Activated CD8-positive, alpha-beta T cell treated with anti-CD3 and anti-CD28 coated beads for 36 hours (primary cell): ENCODE measurements at regions not wholly inside any gene's neighbourhood (a gene's known extent, or its start where the extent isn't known, plus 50 kb on each side); places are given as distances from the start of the nearest gene placed in this dataset.

Source experiments
- ATAC-seq: fragments of 200-7000 bp; cut with Tn5 transposase; one replicate; pipeline ENCODE4 v1.10.0; 2021; ENCODE audit warnings: mild to moderate bottlenecking, moderate library complexity
- CTCF ChIA-PET: fragments of 350-600 bp; sonication (Branson Sonifier 250); formaldehyde crosslinking; loops from one replicate; lab custom pipeline; 2021; ENCODE audit warnings: antibody characterized with exemption; lab: Charles Lee
- POLR2A ChIA-PET: fragments of 350-600 bp; sonication (Branson Sonifier 250); formaldehyde crosslinking; loops from one replicate; lab custom pipeline; 2021; ENCODE audit warnings: antibody characterized with exemption; lab: Charles Lee
- DNase-seq: peaks from one replicate; pipeline ENCODE4 v3.0.0-alpha.2; 2020
- H3K27ac Mint-ChIP-seq: one replicate; pipeline ENCODE4 v1.8.0; 2021; ENCODE audit warnings: mild to moderate bottlenecking, mixed read lengths
- H3K27me3 Mint-ChIP-seq: one replicate; pipeline ENCODE4 v1.8.0; 2021; ENCODE audit warnings: mixed read lengths
- H3K36me3 Mint-ChIP-seq: one replicate; pipeline ENCODE4 v1.8.0; 2021; ENCODE audit warnings: low read depth, mixed read lengths
- H3K4me1 Mint-ChIP-seq: one replicate; pipeline ENCODE4 v1.8.0; 2021; ENCODE audit warnings: low read depth, mixed read lengths
- H3K4me3 Mint-ChIP-seq: one replicate; pipeline ENCODE4 v1.8.0; 2021; ENCODE audit warnings: mild to moderate bottlenecking, moderate library complexity, mixed read lengths
- H3K9me3 Mint-ChIP-seq: one replicate; pipeline ENCODE4 v1.8.0; 2021; ENCODE audit warnings: mixed read lengths
- intact Hi-C: fragments of 100-400 bp; cut with micrococcal nuclease; formaldehyde crosslinking; loops from one replicate; pipeline ENCODE4 v1.10.0; 2022
- TF ChIP-seq, protein P1 (sequence below): fragments of 200-600 bp; IDR thresholded peaks from one replicate; pipeline ENCODE4 v1.8.0; 2022; ENCODE audit warnings: antibody characterized with exemption, mild to moderate bottlenecking

DNA sequence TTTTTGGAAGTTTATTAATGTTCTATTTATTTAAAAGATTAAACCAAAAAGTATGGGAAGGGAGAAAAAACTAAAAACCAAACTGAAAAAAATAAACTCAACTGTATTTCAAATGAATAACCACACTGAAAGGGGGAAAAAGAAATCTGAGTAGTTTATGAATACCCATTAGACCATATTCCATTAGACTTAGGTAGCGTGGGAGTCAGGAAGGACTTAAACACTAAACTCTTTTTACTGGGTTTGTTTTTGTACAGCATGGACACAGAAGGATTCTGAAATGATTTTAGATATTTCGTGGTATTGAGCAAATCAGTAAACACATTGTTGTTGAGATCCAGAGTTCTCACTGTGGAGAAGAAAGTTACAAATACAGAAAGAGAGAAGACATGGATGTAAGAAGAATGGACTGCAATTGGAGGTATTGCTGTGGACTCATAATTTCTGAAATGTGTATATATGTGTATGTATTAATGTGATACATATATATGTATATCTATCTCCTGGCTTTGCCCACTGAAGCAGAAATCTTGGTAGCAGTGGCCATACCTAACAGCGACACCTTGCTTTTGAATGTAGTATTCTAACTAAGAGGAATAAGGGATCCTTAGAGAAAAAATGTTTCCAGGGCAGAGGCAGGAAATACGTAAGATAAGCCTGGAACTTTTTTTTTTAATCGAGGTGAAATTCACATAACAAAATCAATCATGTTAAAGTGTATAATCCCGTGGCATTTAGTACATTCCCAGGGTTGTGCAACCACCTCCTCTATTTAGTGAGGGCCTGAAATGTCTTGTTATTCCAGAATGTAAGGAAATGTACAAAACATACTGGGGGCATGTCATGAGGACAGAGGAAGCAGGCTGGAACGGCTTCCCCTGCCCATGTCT is 228.8 kb downstream of the SMARCA2 start:
- H3K27me3 Mint-ChIP-seq: peaks cover 15% of the 10 kb centered on the region
- TF ChIP-seq, protein P1, sequence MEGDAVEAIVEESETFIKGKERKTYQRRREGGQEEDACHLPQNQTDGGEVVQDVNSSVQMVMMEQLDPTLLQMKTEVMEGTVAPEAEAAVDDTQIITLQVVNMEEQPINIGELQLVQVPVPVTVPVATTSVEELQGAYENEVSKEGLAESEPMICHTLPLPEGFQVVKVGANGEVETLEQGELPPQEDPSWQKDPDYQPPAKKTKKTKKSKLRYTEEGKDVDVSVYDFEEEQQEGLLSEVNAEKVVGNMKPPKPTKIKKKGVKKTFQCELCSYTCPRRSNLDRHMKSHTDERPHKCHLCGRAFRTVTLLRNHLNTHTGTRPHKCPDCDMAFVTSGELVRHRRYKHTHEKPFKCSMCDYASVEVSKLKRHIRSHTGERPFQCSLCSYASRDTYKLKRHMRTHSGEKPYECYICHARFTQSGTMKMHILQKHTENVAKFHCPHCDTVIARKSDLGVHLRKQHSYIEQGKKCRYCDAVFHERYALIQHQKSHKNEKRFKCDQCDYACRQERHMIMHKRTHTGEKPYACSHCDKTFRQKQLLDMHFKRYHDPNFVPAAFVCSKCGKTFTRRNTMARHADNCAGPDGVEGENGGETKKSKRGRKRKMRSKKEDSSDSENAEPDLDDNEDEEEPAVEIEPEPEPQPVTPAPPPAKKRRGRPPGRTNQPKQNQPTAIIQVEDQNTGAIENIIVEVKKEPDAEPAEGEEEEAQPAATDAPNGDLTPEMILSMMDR: no peak
- no peak for ATAC-seq
- POLR2A ChIA-PET: no interaction called here
- H3K27ac Mint-ChIP-seq: no peak overlapping the region
- H3K36me3 Mint-ChIP-seq: no peaks in the 10 kb centered on the region
- intact Hi-C loops: no loop called here
- DNase-seq: no peak
- H3K9me3 Mint-ChIP-seq: peaks cover 4% of the 10 kb centered on the region
- H3K4me1 Mint-ChIP-seq: peaks cover 15% of the 10 kb centered on the region
- no peak overlapping the region for H3K4me3 Mint-ChIP-seq
- CTCF ChIA-PET: no interaction called here

DNA sequence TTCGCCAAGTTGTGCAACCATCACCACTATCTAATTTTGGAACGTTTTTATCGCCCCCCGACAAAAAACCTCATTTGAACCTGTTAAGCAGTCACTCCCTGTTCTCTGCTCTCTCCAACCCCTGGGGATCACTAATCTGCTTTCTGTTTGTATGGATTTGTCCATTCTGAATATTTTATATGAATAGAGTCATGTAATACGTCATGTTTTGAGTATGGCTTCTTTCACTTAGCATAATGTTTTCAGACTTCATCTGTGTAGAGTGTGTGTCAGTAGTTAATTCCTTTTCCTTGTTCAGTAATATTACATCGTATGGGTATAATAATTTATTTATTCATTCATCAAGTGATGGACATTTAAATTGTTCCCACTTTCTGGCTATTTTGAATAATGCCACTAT is 232.2 kb downstream of the SMARCA2 start:
- no peak overlapping the region for H3K4me3 Mint-ChIP-seq
- no peaks in the 10 kb centered on the region for H3K36me3 Mint-ChIP-seq
- CTCF ChIA-PET: no interaction called here
- POLR2A ChIA-PET: no interaction called here
- H3K4me1 Mint-ChIP-seq: peaks cover 4% of the 10 kb centered on the region
- H3K27me3 Mint-ChIP-seq: peaks cover 15% of the 10 kb centered on the region
- ATAC-seq: no peak
- H3K9me3 Mint-ChIP-seq: peaks cover 6% of the 10 kb centered on the region
- intact Hi-C loops: no loop called here
- TF ChIP-seq, protein P1: no peak
- no peak for DNase-seq
- H3K27ac Mint-ChIP-seq: no peak overlapping the region

DNA sequence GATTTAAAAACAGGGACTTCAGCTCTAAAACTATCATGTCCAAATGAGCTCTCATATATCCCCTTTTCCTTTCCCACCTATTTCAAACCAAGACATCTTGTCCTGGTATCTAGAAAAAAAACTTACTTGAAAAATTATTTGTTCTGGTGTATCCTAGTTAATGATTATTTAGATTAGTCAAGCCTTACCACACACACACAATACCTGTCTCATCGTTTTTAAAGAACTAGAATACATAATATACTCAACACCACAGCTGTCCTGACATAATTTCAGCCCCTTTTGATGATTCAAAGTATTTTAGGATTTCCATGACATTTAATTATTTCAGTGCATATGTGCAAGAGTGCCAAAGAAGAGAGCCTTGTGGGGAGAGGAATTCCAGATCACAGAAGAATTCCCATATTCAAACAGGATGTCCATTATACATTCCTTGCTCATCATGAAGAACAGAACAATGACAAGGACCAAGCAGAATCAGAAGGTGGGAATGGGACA is 233.7 kb downstream of the SMARCA2 start:
- Mint-ChIP-seq H3K4me3 (no peak overlapping the region), H3K9me3 (peaks cover 6% of the 10 kb centered on the region), H3K4me1 (no peaks in the 10 kb centered on the region), H3K27me3 (peaks cover 6% of the 10 kb centered on the region), H3K27ac (no peak overlapping the region), H3K36me3 (no peaks in the 10 kb centered on the region)
- ChIA-PET CTCF (no interaction called here), POLR2A (no interaction called here)
- intact Hi-C loops: no loop called here
- TF ChIP-seq, protein P1: no peak
- ATAC-seq (no peak), DNase-seq (no peak)

DNA sequence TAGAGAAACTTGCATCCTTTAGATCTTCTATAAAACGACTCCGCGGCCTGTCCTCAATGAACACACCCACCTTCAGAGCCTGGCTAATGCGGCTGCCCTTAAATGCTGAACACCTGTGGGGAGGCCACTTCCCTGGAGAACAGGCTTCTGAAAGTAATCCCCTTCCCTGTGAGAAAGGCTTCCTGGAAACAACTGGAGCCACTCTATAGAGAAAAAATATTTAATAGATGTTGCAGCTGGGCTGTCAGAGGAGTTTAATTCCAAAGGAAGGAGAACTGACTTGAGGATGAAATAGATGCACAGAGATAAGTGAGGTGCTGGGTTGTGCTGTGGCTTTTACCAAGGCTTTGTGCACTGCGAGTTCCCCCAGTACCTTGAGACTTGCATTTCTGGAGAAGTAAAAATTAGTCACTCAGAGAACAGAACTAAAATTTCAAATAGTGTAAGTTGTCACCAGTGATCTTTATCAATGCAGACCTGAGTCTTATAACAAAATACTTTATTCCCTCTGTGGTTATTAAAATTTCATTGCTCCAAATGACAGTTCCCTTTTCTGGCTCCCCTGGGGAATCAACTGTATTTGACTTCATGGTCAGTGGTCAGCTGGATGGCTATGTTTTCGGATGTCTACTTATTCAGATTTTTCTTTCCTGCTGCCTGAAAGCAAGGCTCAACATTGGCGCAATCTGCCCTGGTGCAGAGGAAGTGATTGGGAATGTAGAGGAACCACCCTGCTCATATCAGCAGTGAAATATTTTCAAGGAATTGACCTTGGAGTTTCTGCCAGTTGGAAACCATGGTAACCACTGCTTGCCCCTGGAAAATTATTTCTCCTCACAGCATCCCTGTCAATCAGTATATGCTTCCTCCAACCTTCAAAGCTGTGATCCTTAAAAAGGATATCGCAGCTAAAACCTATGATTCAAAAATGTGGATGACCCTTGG is 238.8 kb downstream of the SMARCA2 start:
- peaks cover 2% of the 10 kb centered on the region for H3K9me3 Mint-ChIP-seq
- H3K36me3 Mint-ChIP-seq: no peaks in the 10 kb centered on the region
- peaks cover 6% of the 10 kb centered on the region for H3K27me3 Mint-ChIP-seq
- CTCF ChIA-PET: no interaction called here
- DNase-seq: no peak
- no peaks in the 10 kb centered on the region for H3K4me1 Mint-ChIP-seq
- intact Hi-C loops: no loop called here
- no peak overlapping the region for H3K4me3 Mint-ChIP-seq
- POLR2A ChIA-PET: no interaction called here
- no peak for ATAC-seq
- H3K27ac Mint-ChIP-seq: no peak overlapping the region
- TF ChIP-seq, protein P1: no peak
